COLO668 (cell line): ENCODE measurements at regions not wholly inside any gene's neighbourhood (a gene's known extent, or its start where the extent isn't known, plus 50 kb on each side); places are given as distances from the start of the nearest gene placed in this dataset.
"Not testable (repeated sequence)": the region's sequence is repeated elsewhere in the genome, so short reads cannot be mapped to it uniquely, and the experiment has no call there.

Experiments used
- DNase-seq: peaks from one replicate; lab custom pipeline; 2025; ENCODE audit not compliant: unreplicated experiment; lab: John Stamatoyannopoulos, UW

- not testable (repeated sequence) for DNase-seq
Observed at GRCh38 chr16:88200154-88200895, 182.4 kb upstream of the ZNF469 start.

GRCh38 chr16:88200896-88201185 is 181.9 kb upstream of the ZNF469 start:
- no peak for DNase-seq

- not testable (repeated sequence) for DNase-seq
Observed at GRCh38 chr16:88201611-88202010, 181.1 kb upstream of the ZNF469 start.

GRCh38 chr16:88202207-88202745 is 180.5 kb upstream of the ZNF469 start:
- DNase-seq, result no peak

GRCh38 chr16:88202856-88203681 is 179.7 kb upstream of the ZNF469 start:
- not testable (repeated sequence) for DNase-seq

GRCh38 chr16:88204131-88205110 is 178.3 kb upstream of the ZNF469 start:
- not testable (repeated sequence) for DNase-seq

- DNase-seq, result not testable (repeated sequence)
Observed at GRCh38 chr16:88205482-88205881, 177.3 kb upstream of the ZNF469 start.

- DNase-seq, result not testable (repeated sequence)
Observed at GRCh38 chr16:88206006-88206405, 176.8 kb upstream of the ZNF469 start.

GRCh38 chr16:88206516-88206915 is 176.2 kb upstream of the ZNF469 start:
- DNase-seq, result not testable (repeated sequence)

GRCh38 chr16:88208112-88208511 is 174.6 kb upstream of the ZNF469 start:
- no peak for DNase-seq

- not testable (repeated sequence) for DNase-seq
Observed at GRCh38 chr16:88208776-88209175, 174.0 kb upstream of the ZNF469 start.

- not testable (repeated sequence) for DNase-seq
Observed at GRCh38 chr16:88209579-88209978, 173.2 kb upstream of the ZNF469 start.

GRCh38 chr16:88213937-88214336 is 168.8 kb upstream of the ZNF469 start:
- not testable (repeated sequence) for DNase-seq

GRCh38 chr16:88221001-88221761 is 161.6 kb upstream of the ZNF469 start:
- DNase-seq, result not testable (repeated sequence)

- not testable (repeated sequence) for DNase-seq
Observed at GRCh38 chr16:88223696-88224095, 159.1 kb upstream of the ZNF469 start.

- DNase-seq, result not testable (repeated sequence)
Observed at GRCh38 chr16:88224131-88224898, 158.4 kb upstream of the ZNF469 start.

- not testable (repeated sequence) for DNase-seq
Observed at GRCh38 chr16:88225640-88226230, 157.0 kb upstream of the ZNF469 start.

GRCh38 chr16:88226302-88226701 is 156.5 kb upstream of the ZNF469 start:
- DNase-seq, result not testable (repeated sequence)
